Activated T-helper 1 cell treated with anti-CD3 and anti-CD28 coated beads, Interleukin-12 subunit alpha, Interleukin-12 subunit beta, Interleukin-2, Interleukin-4 antibody, amounts not matched to agents 30 ng/mL and 10 ng/mL and 1 ng/mL, durations not matched to agents 14 hours and 24 hours and 36 hours (primary cell): ENCODE measurements at regions not wholly inside any gene's neighbourhood (a gene's known extent, or its start where the extent isn't known, plus 50 kb on each side); places are given as distances from the start of the nearest gene placed in this dataset.

Source experiments
- DNase-seq: peaks from one replicate; pipeline ENCODE4 v3.0.0; 2021; ENCODE audit warnings: low spot score
- H3K27ac Mint-ChIP-seq: one replicate; pipeline ENCODE4 v1.8.0; 2021; ENCODE audit warnings: mild to moderate bottlenecking, mixed read lengths
- H3K27me3 Mint-ChIP-seq: one replicate; pipeline ENCODE4 v1.8.0; 2022; ENCODE audit warnings: mild to moderate bottlenecking, moderate library complexity, mixed read lengths; ENCODE audit not compliant: insufficient read depth
- H3K36me3 Mint-ChIP-seq: one replicate; pipeline ENCODE4 v1.8.0; 2021; ENCODE audit warnings: low read depth, mixed read lengths
- H3K4me1 Mint-ChIP-seq: one replicate; pipeline ENCODE4 v1.8.0; 2021; ENCODE audit warnings: low read depth, mixed read lengths
- H3K4me3 Mint-ChIP-seq: one replicate; pipeline ENCODE4 v1.8.0; 2021; ENCODE audit warnings: mild to moderate bottlenecking, moderate library complexity, mixed read lengths
- H3K9me3 Mint-ChIP-seq: one replicate; pipeline ENCODE4 v1.8.0; 2021; ENCODE audit warnings: mixed read lengths
- intact Hi-C: fragments of 100-400 bp; cut with micrococcal nuclease; formaldehyde crosslinking; loops from one replicate; pipeline ENCODE4 v1.15.1; 2024

DNA sequence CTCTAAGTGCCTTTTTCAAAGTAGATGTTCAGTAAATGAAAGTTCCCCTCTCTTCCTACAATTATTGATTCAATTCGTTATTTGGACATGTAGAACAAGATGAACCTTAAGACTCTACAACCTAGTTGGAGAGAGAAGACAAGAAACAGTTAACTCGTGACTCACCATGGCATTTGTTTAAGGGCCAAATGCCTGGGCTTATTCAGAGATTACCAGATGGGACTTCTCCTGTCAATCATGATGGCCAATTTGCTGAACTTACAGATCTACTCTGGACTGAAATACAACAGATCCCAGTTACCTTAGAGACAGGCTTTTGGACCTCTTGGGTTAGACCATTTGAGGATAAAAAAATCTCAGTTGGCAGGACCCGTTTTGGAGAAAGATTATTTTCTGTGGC, 93.5 kb downstream of the C1orf94 start:
- Mint-ChIP-seq H3K9me3 (no peaks in the 10 kb centered on the region), H3K36me3 (no peaks in the 10 kb centered on the region), H3K4me1 (no peaks in the 10 kb centered on the region), H3K27ac (no peak overlapping the region), H3K4me3 (no peak overlapping the region), H3K27me3 (no peaks in the 10 kb centered on the region)
- intact Hi-C loops, result no loop called here
- DNase-seq, result no peak

DNA sequence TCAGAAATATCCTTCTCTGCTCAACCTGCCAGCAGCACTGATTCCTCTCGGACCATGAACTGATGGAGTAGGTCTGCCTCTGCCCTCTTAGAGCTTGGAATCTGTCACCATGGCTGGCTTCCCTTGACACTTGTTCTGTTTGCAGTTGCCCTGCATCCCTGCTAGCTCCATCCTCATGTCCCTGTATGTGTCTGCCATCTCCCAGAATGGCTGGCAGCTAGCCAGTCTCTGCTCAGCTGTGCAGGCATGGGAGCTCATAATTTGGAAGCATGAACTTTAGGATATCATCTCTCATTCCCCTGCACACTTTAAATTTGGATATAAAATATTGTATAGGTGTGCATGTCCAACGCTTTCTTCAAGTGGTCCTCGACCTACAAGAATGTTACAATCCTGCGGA, 95.4 kb downstream of the C1orf94 start:
- H3K27me3 Mint-ChIP-seq, result no peaks in the 10 kb centered on the region
- no peak overlapping the region for H3K27ac Mint-ChIP-seq
- no peak for DNase-seq
- H3K36me3 Mint-ChIP-seq, result no peaks in the 10 kb centered on the region
- no peak overlapping the region for H3K4me3 Mint-ChIP-seq
- H3K4me1 Mint-ChIP-seq, result no peaks in the 10 kb centered on the region
- H3K9me3 Mint-ChIP-seq, result no peaks in the 10 kb centered on the region
- intact Hi-C loops, result no loop called here

DNA sequence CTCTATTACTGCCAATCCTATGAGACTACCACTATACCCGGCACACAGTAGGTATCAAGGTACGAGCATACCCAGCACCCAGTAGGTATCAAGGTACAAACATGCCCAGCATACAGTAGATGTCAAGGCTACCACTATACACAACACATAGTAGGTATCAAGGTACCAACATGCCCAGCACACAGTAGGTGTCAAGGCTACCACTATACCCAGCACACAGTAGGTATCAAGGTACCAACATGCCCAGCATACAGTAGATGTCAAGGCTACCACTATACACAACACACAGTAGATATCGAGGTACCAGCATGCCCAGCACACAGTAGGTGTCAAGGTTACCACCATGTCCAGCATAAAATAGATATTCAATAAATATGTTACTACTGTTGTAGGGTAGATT, 98.4 kb downstream of the C1orf94 start:
- Mint-ChIP-seq H3K27ac (no peak overlapping the region), H3K9me3 (no peaks in the 10 kb centered on the region), H3K27me3 (no peaks in the 10 kb centered on the region), H3K4me1 (no peaks in the 10 kb centered on the region), H3K4me3 (no peak overlapping the region), H3K36me3 (no peaks in the 10 kb centered on the region)
- intact Hi-C loops, result no loop called here
- DNase-seq, result no peak

DNA sequence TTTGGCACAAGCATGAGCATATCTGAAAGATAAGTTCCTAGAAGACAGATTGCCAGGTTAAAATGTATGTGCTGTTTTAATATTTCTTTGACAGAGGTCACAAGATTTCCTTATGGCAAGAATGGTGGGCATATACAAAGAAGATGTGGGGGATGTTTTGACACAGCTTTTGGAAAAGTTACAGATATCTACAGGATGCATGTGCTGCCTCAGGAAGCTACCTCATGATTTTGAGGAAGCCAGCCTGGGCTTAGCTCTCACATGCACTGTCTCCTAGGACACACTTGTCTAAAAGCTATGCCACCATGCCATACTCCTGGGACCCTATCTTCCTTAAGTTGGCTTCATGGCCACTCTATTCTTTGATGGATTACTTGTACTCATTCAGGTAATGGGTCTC, 99.9 kb downstream of the C1orf94 start:
- Mint-ChIP-seq H3K4me3 (no peak overlapping the region), H3K27ac (no peak overlapping the region), H3K4me1 (no peaks in the 10 kb centered on the region), H3K27me3 (no peaks in the 10 kb centered on the region), H3K9me3 (no peaks in the 10 kb centered on the region), H3K36me3 (no peaks in the 10 kb centered on the region)
- no peak for DNase-seq
- intact Hi-C loops, result no loop called here

DNA sequence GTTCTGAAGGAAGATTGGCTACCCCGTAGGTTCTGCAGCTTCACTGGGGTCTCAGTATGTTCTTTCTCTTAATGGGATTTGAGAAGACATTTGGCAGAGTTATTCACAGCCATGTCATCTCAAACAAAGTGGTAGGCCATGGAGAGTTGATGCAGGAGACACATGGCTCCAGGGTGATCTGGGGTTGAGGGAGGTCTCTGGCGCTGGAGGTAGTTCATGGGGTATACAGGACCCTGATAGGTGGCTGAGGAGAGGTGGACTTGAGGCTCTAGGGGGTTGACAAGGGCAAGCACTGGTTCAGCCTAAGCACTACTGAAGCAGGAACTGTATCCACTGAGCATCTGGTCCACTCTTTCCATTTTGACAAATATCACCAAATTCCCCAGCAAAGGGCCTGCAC, 100.4 kb downstream of the C1orf94 start:
- Mint-ChIP-seq H3K9me3 (no peaks in the 10 kb centered on the region), H3K4me1 (no peaks in the 10 kb centered on the region), H3K36me3 (no peaks in the 10 kb centered on the region), H3K27ac (no peak overlapping the region), H3K27me3 (no peaks in the 10 kb centered on the region), H3K4me3 (no peak overlapping the region)
- DNase-seq, result no peak
- intact Hi-C loops, result no loop called here

DNA sequence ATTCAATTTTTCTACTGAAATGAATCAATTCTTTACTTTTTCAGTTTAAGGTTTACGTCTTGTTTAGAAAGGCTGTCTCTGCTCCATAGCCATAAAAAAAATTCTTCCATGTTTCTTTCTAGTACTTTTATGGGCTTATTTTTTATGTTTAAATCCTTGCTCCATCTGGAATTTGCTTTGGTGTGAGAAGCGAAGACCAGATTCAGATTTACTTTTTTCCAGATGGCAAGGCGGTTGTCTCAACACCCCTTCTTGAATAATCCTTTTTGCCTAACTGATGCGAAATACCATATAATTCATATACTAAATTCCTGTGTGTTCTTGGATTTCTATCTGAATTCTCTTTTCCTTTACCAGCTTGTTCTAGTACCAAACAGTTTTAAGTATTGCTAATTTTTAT, 101.5 kb downstream of the C1orf94 start:
- Mint-ChIP-seq H3K9me3 (no peaks in the 10 kb centered on the region), H3K4me1 (no peaks in the 10 kb centered on the region), H3K4me3 (no peak overlapping the region), H3K36me3 (no peaks in the 10 kb centered on the region), H3K27me3 (no peaks in the 10 kb centered on the region), H3K27ac (no peak overlapping the region)
- no peak for DNase-seq
- intact Hi-C loops, result no loop called here

DNA sequence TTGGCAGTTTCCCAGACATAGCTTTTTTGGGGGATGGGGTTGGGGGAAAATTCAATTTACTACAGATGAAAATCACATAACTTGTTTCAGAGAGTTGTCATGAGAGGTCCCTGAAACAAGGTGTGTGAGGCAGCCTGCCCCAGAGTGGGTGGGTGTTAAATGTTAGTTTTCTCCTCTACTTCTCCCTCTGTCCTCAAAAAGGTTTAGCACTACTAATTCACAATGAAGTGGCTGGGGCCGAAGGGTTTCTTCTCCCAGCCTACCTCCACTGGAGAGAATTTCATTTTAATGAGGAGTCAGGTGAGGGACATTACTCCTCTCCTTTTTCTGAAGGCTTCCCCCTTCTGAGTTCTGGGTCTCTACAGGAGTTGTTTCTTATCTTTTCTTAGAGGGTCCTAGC, 103.3 kb downstream of the C1orf94 start:
- H3K27ac Mint-ChIP-seq, result no peak overlapping the region
- intact Hi-C loops, result no loop called here
- no peaks in the 10 kb centered on the region for H3K27me3 Mint-ChIP-seq
- no peaks in the 10 kb centered on the region for H3K4me1 Mint-ChIP-seq
- DNase-seq, result no peak
- no peak overlapping the region for H3K4me3 Mint-ChIP-seq
- no peaks in the 10 kb centered on the region for H3K9me3 Mint-ChIP-seq
- no peaks in the 10 kb centered on the region for H3K36me3 Mint-ChIP-seq

DNA sequence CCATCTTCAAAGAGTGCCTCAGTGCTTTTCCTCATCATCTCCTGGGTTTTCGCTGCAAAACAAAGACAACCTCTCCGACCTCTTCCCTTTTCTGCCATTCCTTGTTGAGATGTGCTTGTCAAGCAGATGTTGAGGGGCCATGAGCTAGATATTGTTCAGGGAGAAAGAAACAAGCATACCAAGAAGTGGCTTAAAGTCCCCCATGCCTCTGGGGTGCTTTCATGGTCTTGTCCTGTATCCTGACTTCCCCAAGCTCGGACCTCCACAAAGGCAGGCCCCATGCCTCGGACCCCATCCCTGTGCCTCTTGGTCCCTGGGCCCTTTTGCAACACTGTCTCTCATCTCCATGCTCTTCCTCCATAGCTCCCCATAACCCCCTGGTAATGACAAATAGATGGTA, 103.8 kb downstream of the C1orf94 start:
- no peaks in the 10 kb centered on the region for H3K27me3 Mint-ChIP-seq
- no peaks in the 10 kb centered on the region for H3K9me3 Mint-ChIP-seq
- H3K4me3 Mint-ChIP-seq, result no peak overlapping the region
- intact Hi-C loops, result no loop called here
- H3K4me1 Mint-ChIP-seq, result no peaks in the 10 kb centered on the region
- DNase-seq, result no peak
- H3K27ac Mint-ChIP-seq, result no peak overlapping the region
- H3K36me3 Mint-ChIP-seq, result no peaks in the 10 kb centered on the region

DNA sequence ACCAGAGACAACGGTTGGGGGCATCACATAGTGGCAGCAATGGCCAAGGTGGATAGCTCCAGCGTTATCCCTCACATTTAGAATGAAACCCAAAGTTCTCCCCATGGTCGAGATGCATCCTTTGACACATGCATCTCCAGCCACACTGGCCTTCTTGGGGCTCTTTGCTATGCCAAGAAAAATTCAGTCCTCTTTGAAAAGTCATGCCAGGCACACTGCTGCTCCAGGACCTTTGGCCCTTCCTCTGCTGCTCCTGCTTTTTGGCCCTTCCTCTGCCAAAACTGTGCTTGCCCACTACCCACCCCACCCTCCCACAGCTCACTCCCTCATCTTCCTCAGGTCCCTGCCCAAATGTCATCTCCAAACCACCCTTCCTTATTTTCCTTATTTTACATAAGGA, 106.4 kb downstream of the C1orf94 start:
- Mint-ChIP-seq H3K4me3 (no peak overlapping the region), H3K36me3 (no peaks in the 10 kb centered on the region), H3K27me3 (no peaks in the 10 kb centered on the region), H3K4me1 (no peaks in the 10 kb centered on the region), H3K9me3 (no peaks in the 10 kb centered on the region), H3K27ac (no peak overlapping the region)
- DNase-seq, result no peak
- intact Hi-C loops, result no loop called here

DNA sequence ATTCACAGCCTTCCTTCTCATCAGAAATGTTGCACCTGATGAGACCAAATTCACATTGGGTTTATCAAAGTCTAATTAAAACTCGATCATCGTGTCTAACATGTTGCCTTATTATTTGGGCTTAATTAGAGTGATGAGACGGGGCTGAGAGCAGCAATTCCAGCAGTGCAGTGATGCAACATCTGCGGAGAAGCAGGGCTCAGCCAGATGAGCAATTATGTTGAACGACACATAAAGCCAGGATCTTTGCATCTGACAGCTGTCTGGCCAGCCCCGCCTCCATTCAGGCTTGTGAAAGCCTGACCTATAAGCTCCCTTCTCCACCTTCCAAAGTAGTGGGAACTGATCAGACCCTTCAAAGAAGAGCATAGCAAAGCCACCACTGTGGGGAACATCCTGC, 109.8 kb downstream of the C1orf94 start:
- Mint-ChIP-seq H3K4me3 (no peak overlapping the region), H3K27ac (no peak overlapping the region), H3K4me1 (no peaks in the 10 kb centered on the region), H3K27me3 (no peaks in the 10 kb centered on the region), H3K36me3 (no peaks in the 10 kb centered on the region), H3K9me3 (no peaks in the 10 kb centered on the region)
- no peak for DNase-seq
- intact Hi-C loops, result no loop called here

DNA sequence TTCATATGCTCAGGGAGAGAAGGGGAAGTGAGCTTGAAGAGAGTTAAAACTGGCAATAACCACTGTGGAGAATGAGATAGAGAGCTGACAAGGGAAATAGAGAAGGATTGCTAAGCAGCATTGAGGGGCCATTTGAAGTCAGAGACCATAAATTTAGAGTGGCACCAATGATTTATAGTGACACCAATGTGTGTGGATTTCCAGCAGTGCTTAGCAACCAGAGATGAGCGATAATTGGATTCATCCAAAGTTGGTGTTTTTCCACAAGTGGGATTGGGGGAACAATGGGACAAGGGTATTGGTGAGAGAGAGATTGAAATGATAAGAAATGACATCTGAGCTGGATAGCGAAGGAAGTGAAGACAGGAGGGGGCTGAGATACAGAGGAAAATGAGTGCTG, 114.1 kb downstream of the C1orf94 start:
- no peak overlapping the region for H3K4me3 Mint-ChIP-seq
- peaks cover 2% of the 10 kb centered on the region for H3K27me3 Mint-ChIP-seq
- no peaks in the 10 kb centered on the region for H3K9me3 Mint-ChIP-seq

DNA sequence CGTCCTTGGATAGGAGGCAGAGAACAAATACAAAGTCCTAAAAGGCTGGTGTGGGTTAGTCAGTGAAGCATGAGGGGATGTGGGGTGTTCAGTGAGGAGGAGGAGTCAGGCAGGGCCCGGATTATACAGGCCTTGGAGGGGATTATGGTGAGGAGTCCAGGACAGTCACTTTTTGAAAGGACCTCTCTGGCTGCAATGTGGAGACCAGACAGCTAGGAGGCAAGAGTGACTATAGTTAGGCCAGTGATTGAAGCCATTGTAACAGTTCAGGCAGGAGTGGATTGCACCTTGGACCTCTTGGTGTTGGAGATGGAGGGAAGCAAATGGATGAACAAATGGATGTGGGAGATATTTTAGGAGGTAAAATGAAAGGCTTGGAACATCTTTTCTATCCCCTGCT, 115.8 kb downstream of the C1orf94 start:
- Mint-ChIP-seq H3K4me3 (no peak overlapping the region), H3K9me3 (no peaks in the 10 kb centered on the region), H3K4me1 (no peaks in the 10 kb centered on the region), H3K36me3 (no peaks in the 10 kb centered on the region), H3K27me3 (peaks cover 2% of the 10 kb centered on the region), H3K27ac (no peak overlapping the region)
- intact Hi-C loops, result no loop called here
- DNase-seq, result no peak

More for the DNA sequence above, 114.1 kb downstream of the C1orf94 start:
- no peak for DNase-seq
- Mint-ChIP-seq H3K36me3 (no peaks in the 10 kb centered on the region), H3K27ac (no peak overlapping the region), H3K4me1 (no peaks in the 10 kb centered on the region)
- intact Hi-C loops, result no loop called here

DNA sequence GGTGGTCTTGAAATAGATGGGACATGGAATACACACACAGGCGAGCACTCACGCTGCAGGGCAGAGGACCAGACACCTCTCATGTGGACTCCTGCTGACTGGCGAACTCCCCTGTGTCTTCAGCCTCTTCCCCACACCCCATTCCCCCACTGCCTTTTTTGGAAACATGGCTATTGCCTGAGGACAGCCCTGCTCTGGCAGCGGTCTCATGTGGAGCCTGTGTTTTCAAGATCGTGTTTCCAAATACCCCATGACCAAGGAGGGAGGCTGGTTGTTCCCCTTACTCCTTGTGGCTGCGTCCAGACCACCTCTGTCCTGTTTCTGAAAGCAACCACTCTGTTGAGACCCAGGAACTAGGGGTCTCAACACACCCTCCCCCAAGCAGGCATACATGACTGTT, 119.4 kb downstream of the C1orf94 start:
- no peak for DNase-seq
- Mint-ChIP-seq H3K4me1 (no peaks in the 10 kb centered on the region), H3K4me3 (no peak overlapping the region), H3K27ac (no peak overlapping the region), H3K27me3 (peaks cover 2% of the 10 kb centered on the region), H3K36me3 (no peaks in the 10 kb centered on the region), H3K9me3 (no peaks in the 10 kb centered on the region)
- intact Hi-C loops, result no loop called here

DNA sequence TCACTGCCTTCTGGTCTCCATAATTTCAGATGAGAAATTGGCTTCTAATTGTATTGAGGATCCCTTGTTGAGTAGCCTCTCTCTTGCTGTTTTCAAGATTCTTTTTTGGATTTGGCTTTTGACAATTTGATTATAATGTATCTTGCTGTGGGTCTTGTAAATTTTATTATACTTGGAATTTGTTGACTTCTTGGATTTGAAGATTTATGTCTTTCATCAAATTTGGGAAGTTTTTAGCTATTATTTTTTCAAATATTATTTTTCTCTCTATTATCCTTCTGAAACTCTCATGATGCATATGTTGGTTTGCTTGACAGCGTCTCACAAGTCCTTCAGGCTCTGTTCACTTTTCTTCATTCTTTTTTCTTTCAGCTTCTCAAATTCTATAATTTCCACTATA, 126.1 kb downstream of the C1orf94 start:
- Mint-ChIP-seq H3K4me1 (no peaks in the 10 kb centered on the region), H3K4me3 (no peak overlapping the region), H3K27ac (no peak overlapping the region), H3K9me3 (peaks cover 4% of the 10 kb centered on the region), H3K27me3 (no peaks in the 10 kb centered on the region), H3K36me3 (no peaks in the 10 kb centered on the region)
- intact Hi-C loops, result no loop called here
- no peak for DNase-seq
